ENCODE measurements at regions not wholly inside any gene's neighbourhood (a gene's known extent, or its start where the extent isn't known, plus 50 kb on each side); places are given as distances from the start of the nearest gene placed in this dataset.

DNA sequence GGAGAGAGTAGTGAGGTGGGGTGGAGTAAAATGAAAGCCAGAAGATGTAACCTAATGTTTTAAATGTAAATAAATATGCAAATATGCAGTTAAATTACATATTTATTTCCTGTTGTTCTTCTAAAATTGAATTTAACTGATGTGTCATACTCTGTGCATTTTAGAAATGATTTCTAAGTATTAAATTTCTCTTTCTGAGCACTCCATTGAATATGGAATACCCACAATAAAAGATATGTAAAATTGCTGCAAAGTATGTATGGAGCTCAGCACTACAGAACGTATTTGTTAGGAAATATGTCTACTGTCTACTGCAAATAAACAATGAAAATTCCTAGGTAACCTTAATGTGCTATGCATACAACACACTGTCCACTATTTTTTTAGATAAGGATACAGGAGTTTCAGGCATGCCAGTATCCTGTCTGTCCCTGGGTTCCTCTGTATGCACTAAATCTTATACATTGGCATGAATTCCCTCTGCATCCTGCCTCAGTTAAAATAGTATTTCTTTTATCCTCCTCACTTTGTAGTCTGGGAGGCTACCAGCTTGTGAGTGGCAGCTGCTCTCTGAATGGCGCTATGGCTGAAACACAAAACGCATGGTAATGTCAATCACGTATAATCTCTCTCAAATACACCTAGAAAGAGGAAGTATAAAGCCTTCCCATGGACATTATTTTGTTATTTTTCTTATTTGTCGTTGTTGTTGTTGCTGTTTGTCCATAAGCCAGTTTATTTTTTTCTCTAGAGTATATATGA lies 579.5 kb downstream of the PYDC2 start:
- TF ChIP-seq POLR2A (IDR thresholded peaks at IDR 0.05; ENCODE audit: low read depth), result no peak
- no peak for TF ChIP-seq POLR2AphosphoS5 (IDR thresholded peaks at IDR 0.05)
- no peak for TF ChIP-seq EP300 (IDR thresholded peaks at IDR 0.05)
- TF ChIP-seq, protein P1, sequence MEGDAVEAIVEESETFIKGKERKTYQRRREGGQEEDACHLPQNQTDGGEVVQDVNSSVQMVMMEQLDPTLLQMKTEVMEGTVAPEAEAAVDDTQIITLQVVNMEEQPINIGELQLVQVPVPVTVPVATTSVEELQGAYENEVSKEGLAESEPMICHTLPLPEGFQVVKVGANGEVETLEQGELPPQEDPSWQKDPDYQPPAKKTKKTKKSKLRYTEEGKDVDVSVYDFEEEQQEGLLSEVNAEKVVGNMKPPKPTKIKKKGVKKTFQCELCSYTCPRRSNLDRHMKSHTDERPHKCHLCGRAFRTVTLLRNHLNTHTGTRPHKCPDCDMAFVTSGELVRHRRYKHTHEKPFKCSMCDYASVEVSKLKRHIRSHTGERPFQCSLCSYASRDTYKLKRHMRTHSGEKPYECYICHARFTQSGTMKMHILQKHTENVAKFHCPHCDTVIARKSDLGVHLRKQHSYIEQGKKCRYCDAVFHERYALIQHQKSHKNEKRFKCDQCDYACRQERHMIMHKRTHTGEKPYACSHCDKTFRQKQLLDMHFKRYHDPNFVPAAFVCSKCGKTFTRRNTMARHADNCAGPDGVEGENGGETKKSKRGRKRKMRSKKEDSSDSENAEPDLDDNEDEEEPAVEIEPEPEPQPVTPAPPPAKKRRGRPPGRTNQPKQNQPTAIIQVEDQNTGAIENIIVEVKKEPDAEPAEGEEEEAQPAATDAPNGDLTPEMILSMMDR (IDR thresholded peaks at IDR 0.05), result no peak
- 69% methylated on average over 5 of the region's 5 CpGs for WGBS
- Histone ChIP-seq H3K9me3 (no peaks in the 10 kb centered on the region), H3K36me3 (no peaks in the 10 kb centered on the region), H3K4me3 (no peak overlapping the region), H3K27me3 (no peaks in the 10 kb centered on the region), H3K27ac (replicated peaks in 1 of 4) (no peak overlapping the region), H3K4me1 (no peaks in the 10 kb centered on the region)
- intact Hi-C loops (cut with DNase I), result no loop called here
- no peak for DNase-seq (ENCODE audit: extremely low spot score)

DNA sequence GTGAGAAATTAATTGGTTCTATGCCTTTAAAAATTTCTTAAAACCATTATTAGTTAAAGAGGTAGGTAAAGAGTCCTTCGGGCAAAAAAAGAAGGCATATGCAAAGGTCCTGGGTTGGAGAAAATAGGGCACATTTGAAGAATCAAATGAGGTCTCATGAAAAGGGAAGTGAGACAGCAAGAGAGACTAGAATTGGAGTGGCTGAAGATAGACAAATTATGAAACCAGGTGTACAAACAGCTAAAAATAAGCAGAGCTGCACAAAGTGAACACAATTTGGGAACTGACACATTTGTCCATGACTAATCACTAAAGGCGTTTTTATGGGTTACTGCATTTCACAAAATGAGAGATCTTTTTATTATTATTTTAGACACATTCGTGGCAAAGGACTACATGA lies 581.2 kb downstream of the PYDC2 start:
- intact Hi-C loops (cut with DNase I), result no loop called here
- Histone ChIP-seq H3K27me3 (no peaks in the 10 kb centered on the region), H3K4me3 (no peak overlapping the region), H3K27ac (replicated peaks in 1 of 4) (no peak overlapping the region), H3K9me3 (no peaks in the 10 kb centered on the region), H3K4me1 (no peaks in the 10 kb centered on the region), H3K36me3 (no peaks in the 10 kb centered on the region)
- 81% methylated on average over 3 of the region's 3 CpGs for WGBS
- no peak for DNase-seq (ENCODE audit: extremely low spot score)
- TF ChIP-seq POLR2AphosphoS5 (IDR thresholded peaks at IDR 0.05) (no peak), EP300 (IDR thresholded peaks at IDR 0.05) (no peak), POLR2A (IDR thresholded peaks at IDR 0.05; ENCODE audit: low read depth) (no peak)
- TF ChIP-seq, protein P1 (IDR thresholded peaks at IDR 0.05), result no peak

DNA sequence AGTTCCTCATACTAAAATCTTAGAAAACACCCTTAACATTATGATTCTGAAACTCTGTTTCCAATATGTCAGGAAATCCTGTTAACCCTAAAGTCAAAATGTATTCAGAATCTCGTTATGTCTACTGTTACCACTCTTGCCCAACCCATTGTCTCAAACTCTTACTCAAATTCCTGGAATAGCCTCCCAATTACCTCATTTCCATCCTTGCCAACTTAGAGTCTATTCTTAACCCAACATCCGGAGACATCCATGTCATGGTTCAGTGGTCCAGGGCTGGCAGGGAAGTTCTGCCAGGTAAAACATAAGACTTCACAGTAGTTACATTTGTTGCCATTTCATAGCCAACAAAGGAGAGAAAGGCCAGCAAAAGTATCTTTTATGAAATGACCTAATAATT lies 593.9 kb downstream of the PYDC2 start:
- H3K4me3 ChIP-seq, result no peak overlapping the region
- DNase-seq (ENCODE audit: extremely low spot score), result no peak
- intact Hi-C loops (cut with DNase I), result no loop called here
- no peak overlapping the region for H3K27ac ChIP-seq (replicated peaks in 1 of 4)
- 38% methylated on average over 2 of the region's 2 CpGs for WGBS
- TF ChIP-seq POLR2A (IDR thresholded peaks at IDR 0.05; ENCODE audit: low read depth) (no peak), POLR2AphosphoS5 (IDR thresholded peaks at IDR 0.05) (no peak)
- TF ChIP-seq, protein P1 (IDR thresholded peaks at IDR 0.05), result no peak
- no peaks in the 10 kb centered on the region for H3K27me3 ChIP-seq
- H3K9me3 ChIP-seq, result no peaks in the 10 kb centered on the region
- no peaks in the 10 kb centered on the region for H3K4me1 ChIP-seq
- H3K36me3 ChIP-seq, result no peaks in the 10 kb centered on the region

DNA sequence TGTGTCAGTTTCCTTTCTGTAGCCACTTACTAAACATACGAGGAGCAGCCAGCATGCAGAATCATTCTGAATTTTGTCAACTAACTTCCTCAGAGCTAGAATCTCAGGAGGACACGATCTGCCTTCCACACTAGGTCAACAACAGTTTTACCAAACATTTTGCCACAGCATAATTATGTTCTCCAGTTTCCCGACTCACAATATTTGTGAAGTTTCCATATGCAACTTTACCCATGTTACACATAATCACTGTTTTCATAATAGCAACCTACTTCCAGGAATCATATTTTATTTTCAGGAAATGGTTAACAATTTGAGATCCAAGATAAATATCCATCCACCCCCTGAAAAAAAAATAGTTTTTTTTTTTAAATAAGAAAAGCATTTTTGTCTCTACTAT lies 595.0 kb downstream of the PYDC2 start:
- H3K27me3 ChIP-seq, result no peaks in the 10 kb centered on the region
- TF ChIP-seq POLR2AphosphoS5 (IDR thresholded peaks at IDR 0.05) (no peak), POLR2A (IDR thresholded peaks at IDR 0.05; ENCODE audit: low read depth) (no peak), EP300 (IDR thresholded peaks at IDR 0.05) (no peak)
- TF ChIP-seq, protein P1 (IDR thresholded peaks at IDR 0.05), result no peak

DNA sequence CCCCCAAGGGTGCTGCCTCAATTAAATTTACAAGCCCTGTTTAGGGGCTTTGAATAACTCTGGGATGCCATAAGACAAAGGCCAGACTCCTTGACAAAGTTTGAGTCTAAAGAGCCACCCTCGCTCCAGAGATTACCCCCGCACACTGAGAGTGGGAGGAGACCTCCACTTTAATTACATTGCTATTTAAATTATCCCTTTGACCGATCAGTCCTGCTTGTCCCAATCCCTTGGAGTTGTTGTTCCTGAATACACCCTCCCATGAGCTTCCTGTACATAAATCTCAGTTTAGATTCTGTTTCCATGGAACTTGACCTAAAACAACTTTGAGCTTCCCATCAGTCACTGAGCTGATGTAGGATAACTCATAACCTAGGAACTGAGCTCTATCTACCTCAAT lies 596.3 kb downstream of the PYDC2 start:
- intact Hi-C loops (cut with DNase I), result no loop called here
- Histone ChIP-seq H3K4me1 (no peaks in the 10 kb centered on the region), H3K27me3 (no peaks in the 10 kb centered on the region), H3K36me3 (no peaks in the 10 kb centered on the region), H3K27ac (replicated peaks in 1 of 4) (no peak overlapping the region), H3K4me3 (no peak overlapping the region), H3K9me3 (no peaks in the 10 kb centered on the region)
- WGBS, result 78% methylated on average over 3 of the region's 3 CpGs
- no peak for TF ChIP-seq EP300 (IDR thresholded peaks at IDR 0.05)
- TF ChIP-seq, protein P1 (IDR thresholded peaks at IDR 0.05), result no peak
- no peak for TF ChIP-seq POLR2A (IDR thresholded peaks at IDR 0.05; ENCODE audit: low read depth)
- TF ChIP-seq POLR2AphosphoS5 (IDR thresholded peaks at IDR 0.05), result no peak
- DNase-seq (ENCODE audit: extremely low spot score), result no peak

More for the DNA sequence above, 595.0 kb downstream of the PYDC2 start:
- no peak for DNase-seq (ENCODE audit: extremely low spot score)
- Histone ChIP-seq H3K36me3 (no peaks in the 10 kb centered on the region), H3K9me3 (no peaks in the 10 kb centered on the region), H3K4me3 (no peak overlapping the region), H3K4me1 (no peaks in the 10 kb centered on the region), H3K27ac (replicated peaks in 1 of 4) (no peak overlapping the region)
- intact Hi-C loops (cut with DNase I), result no loop called here
- WGBS, result 61% methylated on average over 3 of the region's 3 CpGs

All from esophagus muscularis mucosa (tissue), 4 donors.